ENCODE measurements at regions not wholly inside any gene's neighbourhood (a gene's known extent, or its start where the extent isn't known, plus 50 kb on each side); places are given as distances from the start of the nearest gene placed in this dataset.

GRCh38 chr14:21974741-21975140, 301.1 kb upstream of the OR4E1 start:
- H3K9me2 ChIP-seq (ENCODE audit: insufficient read depth): no peaks in the 10 kb centered on the region
- no peak overlapping the region for H3K27ac ChIP-seq
- no peaks in the 10 kb centered on the region for H4K20me1 ChIP-seq (ENCODE audit: insufficient read depth)
- no peak overlapping the region for H3K4me3 ChIP-seq
- BruUV-seq (replicated peaks): no TSS peak
- CTCF ChIA-PET: interaction anchor here (0.7 kb wide), 1 partner anchor 123 kb away, joined by 22 read pairs; no protein-coding TSS in a partner anchor
- POLR2A ChIA-PET (ENCODE audit: unreplicated experiment): no interaction called here
- H3K27me3 ChIP-seq (ENCODE audit: insufficient read depth, low read depth): no peaks in the 10 kb centered on the region
- H3F3A ChIP-seq (ENCODE audit: insufficient read depth, low read depth): no peaks in the 10 kb centered on the region
- H3K79me2 ChIP-seq (ENCODE audit: low read depth): no peaks in the 10 kb centered on the region
- TF ChIP-seq CTCF (conservative IDR thresholded peaks at IDR 0.05): no peak
- TF ChIP-seq EZH2 (IDR thresholded peaks at IDR 0.05; ENCODE audit: low read depth): no peak
- H3K36me3 ChIP-seq (ENCODE audit: low read depth): no peaks in the 10 kb centered on the region
- H3K4me1 ChIP-seq (replicated peaks; ENCODE audit: insufficient read depth): no peaks in the 10 kb centered on the region
- H2AFZ ChIP-seq: no peak overlapping the region
- no peaks in the 10 kb centered on the region for H3K9me3 ChIP-seq (ENCODE audit: insufficient read depth, low read depth)
- no peak for DNase-seq
- no peak overlapping the region for H3K4me2 ChIP-seq
- intact Hi-C loops (cut with micrococcal nuclease; ENCODE audit: unreplicated experiment): no loop called here

GRCh38 chr14:21965042-21965441, 291.4 kb upstream of the OR4E1 start:
- H2AFZ ChIP-seq: no peak overlapping the region
- H3K36me3 ChIP-seq (ENCODE audit: low read depth): no peaks in the 10 kb centered on the region
- DNase-seq: no peak
- H3K4me3 ChIP-seq: no peak overlapping the region
- intact Hi-C loops (cut with micrococcal nuclease; ENCODE audit: unreplicated experiment): no loop called here
- no peaks in the 10 kb centered on the region for H3K9me3 ChIP-seq (ENCODE audit: insufficient read depth, low read depth)
- no peaks in the 10 kb centered on the region for H3F3A ChIP-seq (ENCODE audit: insufficient read depth, low read depth)
- H3K4me1 ChIP-seq (replicated peaks; ENCODE audit: insufficient read depth): no peaks in the 10 kb centered on the region
- H4K20me1 ChIP-seq (ENCODE audit: insufficient read depth): no peaks in the 10 kb centered on the region
- H3K4me2 ChIP-seq: no peak overlapping the region
- TF ChIP-seq CTCF (conservative IDR thresholded peaks at IDR 0.05) (no peak), EZH2 (IDR thresholded peaks at IDR 0.05; ENCODE audit: low read depth) (no peak)
- H3K9me2 ChIP-seq (ENCODE audit: insufficient read depth): no peaks in the 10 kb centered on the region
- no peaks in the 10 kb centered on the region for H3K79me2 ChIP-seq (ENCODE audit: low read depth)
- no peaks in the 10 kb centered on the region for H3K27me3 ChIP-seq (ENCODE audit: insufficient read depth, low read depth)
- CTCF ChIA-PET: no interaction called here
- POLR2A ChIA-PET (ENCODE audit: unreplicated experiment): no interaction called here
- no peak overlapping the region for H3K27ac ChIP-seq
- BruUV-seq (replicated peaks): no TSS peak

GRCh38 chr14:21964180-21964579, 290.6 kb upstream of the OR4E1 start:
- no peaks in the 10 kb centered on the region for H4K20me1 ChIP-seq (ENCODE audit: insufficient read depth)
- H3K4me3 ChIP-seq: no peak overlapping the region
- H3K36me3 ChIP-seq (ENCODE audit: low read depth): no peaks in the 10 kb centered on the region
- TF ChIP-seq EZH2 (IDR thresholded peaks at IDR 0.05; ENCODE audit: low read depth) (no peak), CTCF (conservative IDR thresholded peaks at IDR 0.05) (no peak)
- intact Hi-C loops (cut with micrococcal nuclease; ENCODE audit: unreplicated experiment): no loop called here
- ChIA-PET CTCF (no interaction called here), POLR2A (ENCODE audit: unreplicated experiment) (no interaction called here)
- H3K9me3 ChIP-seq (ENCODE audit: insufficient read depth, low read depth): no peaks in the 10 kb centered on the region
- H3K27ac ChIP-seq: no peak overlapping the region
- H3K79me2 ChIP-seq (ENCODE audit: low read depth): no peaks in the 10 kb centered on the region
- no TSS peak for BruUV-seq (replicated peaks)
- H3K27me3 ChIP-seq (ENCODE audit: insufficient read depth, low read depth): no peaks in the 10 kb centered on the region
- no peaks in the 10 kb centered on the region for H3K9me2 ChIP-seq (ENCODE audit: insufficient read depth)
- DNase-seq: no peak
- no peak overlapping the region for H2AFZ ChIP-seq
- H3F3A ChIP-seq (ENCODE audit: insufficient read depth, low read depth): no peaks in the 10 kb centered on the region
- no peak overlapping the region for H3K4me2 ChIP-seq
- H3K4me1 ChIP-seq (replicated peaks; ENCODE audit: insufficient read depth): no peaks in the 10 kb centered on the region

Measured in PC-9 (cell line).